Mesothelial cell of epicardium (in vitro differentiated cells): ENCODE measurements at regions not wholly inside any gene's neighbourhood (a gene's known extent, or its start where the extent isn't known, plus 50 kb on each side); places are given as distances from the start of the nearest gene placed in this dataset.

ENCODE experiments used
- DNase-seq, 2 experiments: peaks; one replicate each; pipeline ENCODE4 v3.0.0; 2021; ENCODE audit warnings: low spot score in 2 of 2; ENCODE audit not compliant: unreplicated experiment in 2 of 2
- H3K27ac Mint-ChIP-seq: 2 replicates; pipeline ENCODE4 v1.8.0; 2021; ENCODE audit warnings: mixed read lengths
- H3K27me3 Mint-ChIP-seq: 2 replicates; pipeline ENCODE4 v1.8.0; 2021; ENCODE audit warnings: low read depth, mixed read lengths
- H3K36me3 Mint-ChIP-seq: 2 replicates; pipeline ENCODE4 v1.8.0; 2021; ENCODE audit warnings: mixed read lengths
- H3K4me1 Mint-ChIP-seq: 2 replicates; pipeline ENCODE4 v1.8.0; 2021; ENCODE audit warnings: mixed read lengths
- H3K4me3 Mint-ChIP-seq: 2 replicates; pipeline ENCODE4 v1.8.0; 2021; ENCODE audit warnings: mild to moderate bottlenecking, moderate library complexity, mixed read lengths
- H3K9me3 Mint-ChIP-seq: 2 replicates; pipeline ENCODE4 v1.8.0; 2021; ENCODE audit warnings: mixed read lengths
- TF ChIP-seq, protein P1 (sequence below): fragments of 200-600 bp; sonication (generic); IDR thresholded peaks from one replicate; pipeline ENCODE4 v1.5.0; 2021; ENCODE audit warnings: antibody characterized with exemption; ENCODE audit not compliant: unreplicated experiment

DNA sequence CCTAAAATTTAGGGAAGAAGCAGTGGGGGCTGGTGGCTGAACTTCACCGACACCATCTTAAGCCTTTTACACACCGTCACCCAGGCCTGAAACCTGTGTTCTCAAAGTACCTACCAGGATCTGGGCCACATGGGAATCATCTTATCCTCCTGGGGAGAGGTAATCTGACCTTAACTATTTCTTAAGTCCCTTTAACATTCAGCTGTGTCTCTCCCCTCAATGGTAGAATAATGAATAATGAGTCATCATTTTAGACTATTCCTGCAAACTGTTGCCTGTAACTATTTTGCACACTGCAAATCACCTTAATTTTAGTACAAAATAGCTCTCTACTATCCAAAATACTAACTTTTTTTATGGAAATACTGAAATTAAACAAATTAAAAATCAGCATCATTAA, 149.4 kb upstream of the KLF7 start:
- Mint-ChIP-seq H3K4me1 (no peaks in the 10 kb centered on the region), H3K27ac (no peak overlapping the region), H3K9me3 (no peaks in the 10 kb centered on the region), H3K36me3 (no peaks in the 10 kb centered on the region), H3K4me3 (no peak overlapping the region), H3K27me3 (no peaks in the 10 kb centered on the region)
- DNase-seq: no peak
- TF ChIP-seq, protein P1, sequence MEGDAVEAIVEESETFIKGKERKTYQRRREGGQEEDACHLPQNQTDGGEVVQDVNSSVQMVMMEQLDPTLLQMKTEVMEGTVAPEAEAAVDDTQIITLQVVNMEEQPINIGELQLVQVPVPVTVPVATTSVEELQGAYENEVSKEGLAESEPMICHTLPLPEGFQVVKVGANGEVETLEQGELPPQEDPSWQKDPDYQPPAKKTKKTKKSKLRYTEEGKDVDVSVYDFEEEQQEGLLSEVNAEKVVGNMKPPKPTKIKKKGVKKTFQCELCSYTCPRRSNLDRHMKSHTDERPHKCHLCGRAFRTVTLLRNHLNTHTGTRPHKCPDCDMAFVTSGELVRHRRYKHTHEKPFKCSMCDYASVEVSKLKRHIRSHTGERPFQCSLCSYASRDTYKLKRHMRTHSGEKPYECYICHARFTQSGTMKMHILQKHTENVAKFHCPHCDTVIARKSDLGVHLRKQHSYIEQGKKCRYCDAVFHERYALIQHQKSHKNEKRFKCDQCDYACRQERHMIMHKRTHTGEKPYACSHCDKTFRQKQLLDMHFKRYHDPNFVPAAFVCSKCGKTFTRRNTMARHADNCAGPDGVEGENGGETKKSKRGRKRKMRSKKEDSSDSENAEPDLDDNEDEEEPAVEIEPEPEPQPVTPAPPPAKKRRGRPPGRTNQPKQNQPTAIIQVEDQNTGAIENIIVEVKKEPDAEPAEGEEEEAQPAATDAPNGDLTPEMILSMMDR: no peak

DNA sequence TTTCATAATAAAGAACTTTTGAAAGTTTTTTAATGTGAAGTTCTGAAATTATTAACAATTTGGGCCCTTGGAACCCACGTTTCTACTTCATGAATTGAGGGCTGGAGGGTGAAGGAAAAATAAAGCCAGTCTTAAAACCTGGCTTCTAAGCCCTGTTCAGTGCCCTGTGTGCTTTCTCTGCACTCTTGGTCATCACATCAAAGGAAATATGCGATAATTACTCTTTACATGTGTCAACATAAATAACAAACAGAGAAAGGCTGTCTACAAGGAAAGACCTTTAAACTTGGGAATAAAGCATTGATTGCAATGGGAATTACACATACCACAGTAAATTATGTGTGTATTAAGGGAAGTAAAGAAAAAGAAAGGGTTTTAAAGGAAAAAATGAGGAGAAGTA, 150.7 kb upstream of the KLF7 start:
- Mint-ChIP-seq H3K27me3 (no peaks in the 10 kb centered on the region), H3K27ac (no peak overlapping the region), H3K4me3 (no peak overlapping the region), H3K4me1 (no peaks in the 10 kb centered on the region), H3K9me3 (no peaks in the 10 kb centered on the region), H3K36me3 (no peaks in the 10 kb centered on the region)
- TF ChIP-seq, protein P1: no peak
- no peak for DNase-seq

DNA sequence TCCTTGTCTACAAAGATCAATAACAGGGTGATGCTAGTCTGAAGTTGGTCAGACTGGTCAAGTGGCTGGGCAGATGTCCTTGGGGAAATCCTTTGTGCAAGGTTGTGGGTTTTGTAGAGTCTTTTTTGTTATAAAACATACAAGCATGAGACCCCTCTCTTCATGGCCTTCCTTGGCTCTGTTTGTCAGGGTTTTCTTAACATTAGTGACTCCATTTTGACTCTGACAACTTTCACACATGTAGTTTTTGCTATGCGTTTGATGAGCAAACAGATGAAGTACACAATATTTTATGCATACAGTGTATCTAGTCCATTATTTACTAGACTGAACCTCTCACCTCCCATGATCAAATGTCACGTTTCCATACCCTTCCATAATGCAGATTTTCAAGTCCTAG, 151.2 kb upstream of the KLF7 start:
- H3K27me3 Mint-ChIP-seq: no peaks in the 10 kb centered on the region
- no peaks in the 10 kb centered on the region for H3K9me3 Mint-ChIP-seq
- H3K27ac Mint-ChIP-seq: no peak overlapping the region
- no peak overlapping the region for H3K4me3 Mint-ChIP-seq
- H3K4me1 Mint-ChIP-seq: no peaks in the 10 kb centered on the region
- H3K36me3 Mint-ChIP-seq: no peaks in the 10 kb centered on the region
- no peak for DNase-seq
- TF ChIP-seq, protein P1: no peak

DNA sequence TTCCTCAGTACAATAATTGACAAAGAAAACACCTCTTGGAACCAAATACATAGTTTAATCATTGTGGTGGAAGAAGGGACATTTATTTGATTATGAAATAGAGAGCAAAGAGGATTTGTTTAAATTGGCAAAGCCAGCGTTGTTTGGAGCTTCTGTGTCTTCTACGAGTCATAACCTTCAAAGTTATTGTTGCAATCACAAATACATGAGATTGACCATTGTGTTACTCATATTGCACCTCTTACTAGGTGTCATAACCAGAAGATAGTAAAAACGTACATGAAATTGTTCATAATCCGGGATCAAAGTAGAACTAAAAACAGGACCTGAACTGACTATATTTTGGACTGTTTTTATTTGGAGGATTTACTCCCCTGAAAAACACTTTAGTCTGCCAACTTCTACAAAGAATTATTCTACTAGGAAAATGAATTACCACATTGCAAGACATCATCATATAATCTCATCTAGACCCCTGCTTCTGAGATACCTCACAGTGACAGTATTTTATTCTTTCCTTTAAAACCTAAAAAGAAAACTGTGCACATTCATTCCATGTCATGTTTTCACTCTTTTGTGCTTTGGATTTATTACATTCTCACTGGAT, 151.7 kb upstream of the KLF7 start:
- DNase-seq: no peak
- H3K9me3 Mint-ChIP-seq: no peaks in the 10 kb centered on the region
- no peaks in the 10 kb centered on the region for H3K36me3 Mint-ChIP-seq
- H3K4me1 Mint-ChIP-seq: no peaks in the 10 kb centered on the region
- no peak overlapping the region for H3K27ac Mint-ChIP-seq
- no peak overlapping the region for H3K4me3 Mint-ChIP-seq
- no peaks in the 10 kb centered on the region for H3K27me3 Mint-ChIP-seq
- TF ChIP-seq, protein P1: no peak

DNA sequence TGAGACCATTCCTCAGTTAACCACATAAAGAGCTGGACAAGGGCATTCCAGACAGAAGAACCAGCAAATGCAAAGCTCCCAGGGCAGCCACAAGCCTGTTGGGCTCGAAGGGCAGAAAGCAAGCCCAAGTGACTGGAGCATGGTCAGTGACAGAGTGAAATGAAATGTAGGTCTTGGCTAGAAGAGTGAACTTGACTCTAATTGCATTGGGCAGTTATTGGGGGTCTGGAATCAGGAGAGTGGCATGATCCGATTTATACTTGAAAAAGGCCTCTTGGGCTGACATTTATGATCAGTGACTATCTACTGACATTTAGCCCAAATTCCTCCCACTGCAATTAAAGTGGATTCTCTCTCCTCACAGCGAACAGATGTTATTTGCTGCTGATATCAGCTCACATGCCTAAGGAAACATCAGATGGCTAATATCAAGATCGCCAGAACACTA, 152.5 kb upstream of the KLF7 start:
- H3K27ac Mint-ChIP-seq: no peak overlapping the region
- H3K36me3 Mint-ChIP-seq: no peaks in the 10 kb centered on the region
- no peaks in the 10 kb centered on the region for H3K27me3 Mint-ChIP-seq
- DNase-seq: no peak
- H3K9me3 Mint-ChIP-seq: no peaks in the 10 kb centered on the region
- H3K4me1 Mint-ChIP-seq: no peaks in the 10 kb centered on the region
- no peak overlapping the region for H3K4me3 Mint-ChIP-seq
- TF ChIP-seq, protein P1: no peak

DNA sequence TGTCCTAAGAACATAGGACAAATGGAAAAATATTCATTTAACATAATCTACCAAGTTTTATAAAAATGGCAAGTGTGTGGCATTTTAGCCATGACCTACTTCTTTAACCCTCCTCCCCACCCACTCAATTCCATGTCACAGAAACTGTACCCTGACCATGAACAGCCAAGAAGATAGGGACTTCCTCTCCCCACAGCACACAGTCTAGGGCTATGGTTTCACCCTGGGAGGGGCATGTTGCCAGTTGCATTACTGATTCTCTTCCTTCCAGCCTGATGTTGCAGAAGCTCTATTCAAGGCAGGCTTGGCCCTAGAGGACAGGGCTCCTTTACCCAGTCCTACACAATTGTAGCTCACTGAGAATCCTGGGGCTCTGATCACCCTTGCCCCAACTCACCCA, 153.6 kb upstream of the KLF7 start:
- Mint-ChIP-seq H3K4me3 (no peak overlapping the region), H3K36me3 (no peaks in the 10 kb centered on the region), H3K4me1 (no peaks in the 10 kb centered on the region), H3K27ac (no peak overlapping the region), H3K9me3 (no peaks in the 10 kb centered on the region), H3K27me3 (no peaks in the 10 kb centered on the region)
- TF ChIP-seq, protein P1: no peak
- no peak for DNase-seq
